ENCODE measurements at regions not wholly inside any gene's neighbourhood (a gene's known extent, or its start where the extent isn't known, plus 50 kb on each side); places are given as distances from the start of the nearest gene placed in this dataset.

GRCh38 chr12:118608770-118609344 is 232.5 kb downstream of the SUDS3 start:
- Histone ChIP-seq H3K4me3 (ENCODE audit: low read depth, low read length) (no peak overlapping the region), H3K9me3 (ENCODE audit: control insufficient read depth, insufficient read depth, low read length) (peaks cover 39% of the 10 kb centered on the region; the same call in 1 of the 2 replicates), H3K27ac (ENCODE audit: low read depth, low read length) (no peak overlapping the region), H3K27me3 (ENCODE audit: control insufficient read depth, insufficient read depth, low read length) (no peaks in the 10 kb centered on the region)
- TF ChIP-seq, protein P1, sequence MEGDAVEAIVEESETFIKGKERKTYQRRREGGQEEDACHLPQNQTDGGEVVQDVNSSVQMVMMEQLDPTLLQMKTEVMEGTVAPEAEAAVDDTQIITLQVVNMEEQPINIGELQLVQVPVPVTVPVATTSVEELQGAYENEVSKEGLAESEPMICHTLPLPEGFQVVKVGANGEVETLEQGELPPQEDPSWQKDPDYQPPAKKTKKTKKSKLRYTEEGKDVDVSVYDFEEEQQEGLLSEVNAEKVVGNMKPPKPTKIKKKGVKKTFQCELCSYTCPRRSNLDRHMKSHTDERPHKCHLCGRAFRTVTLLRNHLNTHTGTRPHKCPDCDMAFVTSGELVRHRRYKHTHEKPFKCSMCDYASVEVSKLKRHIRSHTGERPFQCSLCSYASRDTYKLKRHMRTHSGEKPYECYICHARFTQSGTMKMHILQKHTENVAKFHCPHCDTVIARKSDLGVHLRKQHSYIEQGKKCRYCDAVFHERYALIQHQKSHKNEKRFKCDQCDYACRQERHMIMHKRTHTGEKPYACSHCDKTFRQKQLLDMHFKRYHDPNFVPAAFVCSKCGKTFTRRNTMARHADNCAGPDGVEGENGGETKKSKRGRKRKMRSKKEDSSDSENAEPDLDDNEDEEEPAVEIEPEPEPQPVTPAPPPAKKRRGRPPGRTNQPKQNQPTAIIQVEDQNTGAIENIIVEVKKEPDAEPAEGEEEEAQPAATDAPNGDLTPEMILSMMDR (IDR thresholded peaks at IDR 0.05; ENCODE audit: low read depth, low read length), result no peak
- POLR2A ChIA-PET, result no interaction called here
- no peak for DNase-seq (ENCODE audit: low read depth, low spot score)
- CTCF ChIA-PET, result no interaction called here

DNA sequence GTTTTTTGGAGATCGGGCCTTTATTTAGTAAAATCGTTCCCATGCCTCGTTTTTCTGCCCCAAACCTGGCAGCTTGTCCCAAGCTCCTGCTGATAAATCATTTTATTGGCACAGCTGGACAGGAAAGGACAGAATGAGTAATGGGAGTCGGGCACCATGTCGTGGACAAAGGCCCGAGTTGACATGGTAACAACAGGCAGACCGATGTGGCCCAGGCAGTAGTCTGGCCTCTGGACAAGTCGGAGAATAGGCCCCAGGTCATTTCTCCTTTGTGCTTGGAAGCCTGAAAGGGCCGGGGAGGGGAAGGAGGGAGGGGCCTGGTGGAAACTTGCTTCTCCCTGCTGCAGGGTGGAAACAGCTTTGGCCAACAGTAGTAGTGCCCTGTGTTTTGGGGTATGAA is 234.9 kb downstream of the SUDS3 start:
- no peak for DNase-seq (ENCODE audit: low read depth, low spot score)
- Histone ChIP-seq H3K4me3 (ENCODE audit: low read depth, low read length) (no peak overlapping the region), H3K9me3 (ENCODE audit: control insufficient read depth, insufficient read depth, low read length) (peaks cover 45% of the 10 kb centered on the region), H3K27ac (ENCODE audit: low read depth, low read length) (no peak overlapping the region), H3K27me3 (ENCODE audit: control insufficient read depth, insufficient read depth, low read length) (no peaks in the 10 kb centered on the region)
- TF ChIP-seq, protein P1 (IDR thresholded peaks at IDR 0.05; ENCODE audit: low read depth, low read length), result no peak
- CTCF ChIA-PET, result no interaction called here
- POLR2A ChIA-PET, result no interaction called here

DNA sequence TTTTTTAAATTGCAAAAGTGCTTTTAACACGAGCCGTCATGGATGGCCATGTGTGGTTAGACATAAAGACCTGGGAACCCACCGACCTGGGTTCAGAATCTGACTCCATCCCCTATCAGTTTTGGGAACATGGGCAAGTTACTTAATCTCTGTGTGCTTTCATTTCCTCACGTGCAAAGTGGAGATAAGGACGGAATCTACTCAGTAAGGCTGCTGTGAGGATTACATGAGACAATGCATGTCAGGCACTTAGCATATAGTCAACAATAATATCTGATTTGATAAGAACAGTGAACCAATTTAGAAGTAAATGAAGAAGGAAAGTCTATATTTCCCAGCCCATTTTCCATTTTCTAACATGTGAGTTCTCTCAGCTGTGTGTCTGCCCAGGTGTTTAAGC is 235.4 kb downstream of the SUDS3 start:
- ChIA-PET CTCF (no interaction called here), POLR2A (no interaction called here)
- peaks cover 44% of the 10 kb centered on the region for H3K9me3 ChIP-seq (ENCODE audit: control insufficient read depth, insufficient read depth, low read length)
- H3K27me3 ChIP-seq (ENCODE audit: control insufficient read depth, insufficient read depth, low read length), result no peaks in the 10 kb centered on the region
- H3K27ac ChIP-seq (ENCODE audit: low read depth, low read length), result no peak overlapping the region
- no peak overlapping the region for H3K4me3 ChIP-seq (ENCODE audit: low read depth, low read length)
- TF ChIP-seq, protein P1 (IDR thresholded peaks at IDR 0.05; ENCODE audit: low read depth, low read length), result no peak
- no peak for DNase-seq (ENCODE audit: low read depth, low spot score)

DNA sequence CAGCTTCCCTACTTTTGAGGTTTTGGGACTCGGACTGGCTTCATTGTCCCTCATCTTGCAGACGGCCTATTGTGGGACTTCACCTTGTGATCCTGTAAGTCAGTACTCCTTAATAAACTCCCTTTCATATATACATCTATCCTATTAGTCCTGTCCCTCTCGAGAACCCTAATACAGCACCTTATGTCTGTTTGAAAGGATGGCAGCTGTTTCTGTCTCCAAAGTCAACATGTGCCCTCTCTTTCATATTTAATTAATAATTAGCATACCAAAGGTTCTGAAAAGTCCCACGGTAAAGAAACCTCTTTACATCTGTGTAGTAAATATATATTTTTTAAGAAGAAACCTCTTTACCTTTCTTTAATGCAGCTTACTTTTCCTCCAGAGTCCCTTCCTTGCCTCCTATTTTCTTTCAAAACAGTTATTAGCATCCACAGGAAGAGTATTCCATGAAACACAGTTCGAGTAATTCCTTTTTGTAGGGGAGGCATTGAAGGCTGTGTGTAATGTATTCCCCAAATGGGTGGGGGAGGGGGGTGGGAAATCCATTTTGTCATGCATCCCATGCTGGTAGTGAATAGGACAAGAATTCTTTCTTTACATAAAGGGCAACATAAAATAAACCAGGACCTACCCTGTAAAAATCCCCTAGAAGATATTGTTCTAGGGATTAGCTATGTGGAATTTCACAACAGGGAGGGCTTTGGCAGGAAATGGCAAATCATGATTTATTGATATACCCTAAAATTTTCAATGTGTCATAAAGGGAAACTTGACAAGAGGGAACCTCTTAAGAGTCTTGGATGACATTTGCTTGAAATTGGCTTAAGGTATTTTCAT is 241.5 kb downstream of the SUDS3 start:
- CTCF ChIA-PET, result no interaction called here
- TF ChIP-seq, protein P1 (IDR thresholded peaks at IDR 0.05; ENCODE audit: low read depth, low read length), result no peak
- H3K4me3 ChIP-seq (ENCODE audit: low read depth, low read length), result no peak overlapping the region
- no peak for DNase-seq (ENCODE audit: low read depth, low spot score)
- H3K9me3 ChIP-seq (ENCODE audit: control insufficient read depth, insufficient read depth, low read length), result peaks cover 24% of the 10 kb centered on the region
- no peaks in the 10 kb centered on the region for H3K27me3 ChIP-seq (ENCODE audit: control insufficient read depth, insufficient read depth, low read length)
- POLR2A ChIA-PET, result no interaction called here
- H3K27ac ChIP-seq (ENCODE audit: low read depth, low read length), result no peak overlapping the region

DNA sequence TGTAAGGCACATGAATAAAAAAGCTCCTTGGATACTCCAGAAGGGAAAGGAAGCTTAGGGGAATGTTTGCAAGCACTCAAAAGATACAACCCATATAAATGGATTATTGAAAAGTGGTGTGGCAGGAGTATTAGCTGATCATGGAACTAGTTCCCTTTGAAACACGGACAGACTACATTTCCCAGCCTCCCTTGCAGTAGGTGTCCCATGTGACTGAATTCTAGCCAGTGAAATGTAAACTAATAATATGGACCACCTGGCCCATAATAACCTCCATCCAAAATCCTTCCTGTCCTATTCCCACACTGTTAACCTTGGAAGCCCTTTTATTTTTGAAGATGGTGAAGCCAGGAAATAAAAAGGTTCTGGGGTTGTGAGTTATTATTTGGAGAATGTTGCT is 242.3 kb downstream of the SUDS3 start:
- no peak for DNase-seq (ENCODE audit: low read depth, low spot score)
- TF ChIP-seq, protein P1 (IDR thresholded peaks at IDR 0.05; ENCODE audit: low read depth, low read length), result no peak
- Histone ChIP-seq H3K4me3 (ENCODE audit: low read depth, low read length) (no peak overlapping the region), H3K9me3 (ENCODE audit: control insufficient read depth, insufficient read depth, low read length) (peaks cover 25% of the 10 kb centered on the region), H3K27me3 (ENCODE audit: control insufficient read depth, insufficient read depth, low read length) (no peaks in the 10 kb centered on the region), H3K27ac (ENCODE audit: low read depth, low read length) (no peak overlapping the region)
- POLR2A ChIA-PET, result no interaction called here
- CTCF ChIA-PET, result no interaction called here
